A673 (cell line): ENCODE measurements at regions not wholly inside any gene's neighbourhood (a gene's known extent, or its start where the extent isn't known, plus 50 kb on each side); places are given as distances from the start of the nearest gene placed in this dataset.

ENCODE experiments used
- BruUV-seq: library from RNA; stranded (reverse); fragments of 400-500 nt; replicated peaks from 2 replicates; lab custom pipeline; 2021; lab: Mats Ljungman, UMichigan
- CTCF ChIA-PET: fragments of 300-600 bp; sonication (Branson Sonifier 250); formaldehyde crosslinking; loops from one replicate; lab custom pipeline; 2022; ENCODE audit warnings: antibody characterized with exemption; lab: Charles Lee
- POLR2A ChIA-PET: fragments of 300-600 bp; sonication (Branson Sonifier 250); formaldehyde crosslinking; loops from one replicate; lab custom pipeline; 2022; ENCODE audit warnings: antibody characterized with exemption; ENCODE audit not compliant: low non-redundant PET; lab: Charles Lee
- DNase-seq: peaks from one replicate; pipeline ENCODE4 v3.0.0-alpha.2; 2015; ENCODE audit warnings: low spot score
- H3K27ac ChIP-seq: fragments of 200-600 bp; sonication (generic); 2 replicates; pipeline ENCODE4 v1.5.1; 2016; ENCODE audit warnings: mixed run types, low read depth, mild to moderate bottlenecking, mixed read lengths, antibody characterized with exemption, low read length; ENCODE audit not compliant: poor library complexity, severe bottlenecking
- H3K27me3 ChIP-seq: fragments of 200-600 bp; sonication (generic); replicated peaks from 2 replicates; pipeline ENCODE4 v1.6.1; 2017; ENCODE audit warnings: mixed run types, low read depth, mild to moderate bottlenecking, mixed read lengths, antibody characterized with exemption, low read length; ENCODE audit not compliant: insufficient read depth, poor library complexity
- H3K36me3 ChIP-seq: fragments of 200-600 bp; sonication (generic); 2 replicates; pipeline ENCODE4 v1.6.1; 2016; ENCODE audit warnings: mixed run types, mild to moderate bottlenecking, mixed read lengths, antibody characterized with exemption, low read length; ENCODE audit not compliant: insufficient read depth, poor library complexity, severe bottlenecking
- H3K4me1 ChIP-seq: fragments of 200-600 bp; sonication (generic); 2 replicates; pipeline ENCODE4 v1.6.1; 2017; ENCODE audit warnings: mixed run types, mild to moderate bottlenecking, mixed read lengths, antibody characterized with exemption, low read length; ENCODE audit not compliant: insufficient read depth, poor library complexity, severe bottlenecking
- H3K4me3 ChIP-seq: fragments of 200-600 bp; sonication (generic); 2 replicates; pipeline ENCODE4 v1.5.1; 2016; ENCODE audit warnings: low read depth, mixed run types, mild to moderate bottlenecking, mixed read lengths, low read length; ENCODE audit not compliant: poor library complexity, severe bottlenecking
- H3K9me3 ChIP-seq: fragments of 200-600 bp; sonication (generic); 2 replicates; pipeline ENCODE4 v1.6.1; 2016; ENCODE audit warnings: mixed run types, low read depth, mild to moderate bottlenecking, mixed read lengths, antibody characterized with exemption, low read length; ENCODE audit not compliant: poor library complexity, severe bottlenecking
- CTCF ChIP-seq: fragments of 300-800, 200-600 bp; sonication (generic); conservative IDR thresholded peaks from 2 replicates; pipeline ENCODE4 v1.5.1; 2017; ENCODE audit warnings: low read depth, mild to moderate bottlenecking, antibody characterized with exemption, low read length, moderate library complexity, mixed read lengths
- EZH2 ChIP-seq: fragments of 200-600 bp; sonication (generic); IDR thresholded peaks from 2 replicates; pipeline ENCODE4 v1.6.1; 2017; ENCODE audit warnings: borderline replicate concordance, low read depth, mild to moderate bottlenecking, mixed read lengths, antibody characterized with exemption, low read length; ENCODE audit not compliant: poor library complexity, severe bottlenecking
- intact Hi-C: fragments of 100-400 bp; cut with micrococcal nuclease; formaldehyde crosslinking; loops from one replicate; pipeline ENCODE4 v1.10.0; 2022; ENCODE audit not compliant: unreplicated experiment

DNA sequence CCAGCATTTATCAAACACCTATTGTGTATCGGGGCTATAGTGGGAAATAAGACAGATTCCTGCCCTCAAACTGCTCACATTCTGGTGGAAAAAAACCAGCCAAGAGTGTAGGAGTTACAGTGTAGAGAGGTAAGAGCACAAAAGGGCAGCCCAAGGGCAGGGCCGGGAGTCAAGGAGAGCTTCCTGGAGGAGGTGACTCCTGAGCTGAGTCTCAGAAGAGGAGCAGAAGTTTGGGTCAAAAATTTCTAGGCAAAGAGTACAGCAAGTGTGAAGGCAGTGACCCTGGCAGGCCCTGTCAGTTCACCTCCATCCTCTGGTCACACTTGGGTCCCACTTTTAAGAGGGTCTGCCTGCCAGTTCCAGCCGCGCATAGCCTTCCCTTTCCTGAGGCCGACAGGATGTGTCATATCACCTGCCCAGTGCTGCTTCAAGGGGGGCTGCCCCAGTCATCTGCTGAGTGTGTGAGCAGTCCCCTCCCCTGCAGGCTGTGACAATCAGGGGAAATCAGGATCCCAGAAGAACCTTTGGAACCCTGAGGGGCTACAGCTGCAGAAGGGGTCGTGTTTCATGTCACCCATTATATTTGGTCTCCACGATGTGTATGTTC is 118.4 kb downstream of the GLI2 start:
- intact Hi-C loops = no loop called here
- Histone ChIP-seq H3K27me3 (no peaks in the 10 kb centered on the region), H3K36me3 (no peaks in the 10 kb centered on the region), H3K4me1 (no peaks in the 10 kb centered on the region), H3K4me3 (no peak overlapping the region), H3K27ac (no peak overlapping the region), H3K9me3 (peaks cover 5% of the 10 kb centered on the region)
- ChIA-PET CTCF (no interaction called here), POLR2A (no interaction called here)
- DNase-seq = no peak
- TF ChIP-seq EZH2 (no peak), CTCF (no peak)
- no TSS peak for BruUV-seq

GRCh38 chr2:120854766-120855530 is 119.3 kb downstream of the GLI2 start:
- intact Hi-C loops = no loop called here
- DNase-seq = no peak
- H3K27me3 ChIP-seq = no peaks in the 10 kb centered on the region

DNA sequence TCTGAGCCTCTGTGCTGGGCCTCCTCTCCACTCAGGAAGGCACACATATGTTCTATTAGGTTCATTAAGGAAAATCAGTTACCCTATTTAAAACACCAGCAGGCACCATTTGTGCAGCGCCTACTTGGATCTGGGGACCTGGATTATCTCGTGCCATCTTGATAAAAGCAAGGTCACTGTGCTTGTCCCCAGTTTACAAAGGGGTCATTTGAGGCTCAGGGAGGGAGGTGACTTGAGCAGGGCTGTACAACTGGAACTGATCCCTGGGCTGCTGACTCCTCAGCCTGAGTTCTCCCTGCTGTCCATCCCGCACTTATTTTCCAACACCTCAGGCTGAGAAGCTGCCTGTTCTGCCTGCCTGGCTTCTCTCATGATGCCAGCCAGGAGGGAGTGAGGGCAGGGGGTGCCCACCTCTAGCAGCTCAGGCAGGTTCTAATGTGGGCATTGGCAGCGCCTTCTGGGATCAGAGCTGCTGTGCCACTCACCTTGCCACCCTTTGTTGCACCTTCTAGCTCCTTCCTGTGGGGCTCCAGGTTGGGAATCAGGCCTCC is 120.3 kb downstream of the GLI2 start:
- intact Hi-C loops = no loop called here
- no peak for TF ChIP-seq CTCF
- TF ChIP-seq EZH2 = no peak
- Histone ChIP-seq H3K27ac (no peak overlapping the region), H3K36me3 (no peaks in the 10 kb centered on the region), H3K27me3 (no peaks in the 10 kb centered on the region), H3K4me1 (no peaks in the 10 kb centered on the region), H3K4me3 (no peak overlapping the region), H3K9me3 (no peaks in the 10 kb centered on the region)
- CTCF ChIA-PET = no interaction called here
- no peak for DNase-seq
- POLR2A ChIA-PET = no interaction called here
- BruUV-seq = no TSS peak

More at GRCh38 chr2:120854766-120855530, 119.3 kb downstream of the GLI2 start:
- Histone ChIP-seq H3K27ac (no peak overlapping the region), H3K4me3 (no peak overlapping the region), H3K9me3 (no peaks in the 10 kb centered on the region), H3K36me3 (no peaks in the 10 kb centered on the region), H3K4me1 (no peaks in the 10 kb centered on the region)
- TF ChIP-seq CTCF (no peak), EZH2 (no peak)
- no TSS peak for BruUV-seq
- ChIA-PET CTCF (no interaction called here), POLR2A (no interaction called here)
